ENCODE measurements at regions not wholly inside any gene's neighbourhood (a gene's known extent, or its start where the extent isn't known, plus 50 kb on each side); places are given as distances from the start of the nearest gene placed in this dataset.
"Not testable (repeated sequence)": the region's sequence is repeated elsewhere in the genome, so short reads cannot be mapped to it uniquely, and the experiment has no call there.

DNA sequence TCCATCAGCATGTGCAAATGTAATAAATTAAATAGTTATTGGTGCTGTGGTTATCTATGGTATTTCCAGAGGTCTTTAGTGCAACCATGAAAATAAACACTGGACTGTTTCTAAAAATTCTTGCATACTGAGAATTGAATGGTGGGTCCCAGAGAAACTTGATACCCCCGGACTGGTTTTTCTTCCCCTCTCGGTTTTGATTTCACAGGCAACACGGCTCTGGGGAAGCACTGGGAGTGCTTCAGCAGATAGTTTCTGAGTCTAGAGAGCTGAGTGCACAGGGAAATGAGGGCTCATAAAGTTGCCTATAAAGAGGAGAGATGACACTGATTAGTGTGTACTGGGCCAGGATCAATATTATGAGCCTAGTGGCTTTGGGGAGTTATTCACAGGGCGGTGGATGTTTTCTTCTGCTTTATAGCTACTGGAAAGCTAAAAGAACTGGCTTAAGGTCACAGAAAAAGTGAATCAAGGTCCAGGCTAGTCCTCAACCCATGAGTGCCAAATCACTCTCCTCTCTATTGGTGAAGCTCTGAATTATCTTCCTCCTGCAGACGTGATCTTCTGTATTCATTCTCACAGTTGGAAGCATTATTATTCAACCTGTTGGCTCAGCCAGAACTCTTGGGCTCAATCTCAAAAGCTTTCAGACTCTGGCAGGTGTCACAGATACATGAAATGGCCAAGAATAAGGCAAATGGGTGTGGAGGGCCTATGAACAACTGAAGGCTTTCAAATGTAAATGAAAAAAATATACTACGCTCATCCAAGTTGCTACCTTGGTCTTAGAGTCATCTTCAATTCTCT is 170.2 kb upstream of the HMHB1 start:
- WGBS, 2 donors: 66 to 71% methylated on average over 6 of the region's 6 CpGs
- intact Hi-C loops (cut with DNase I): no loop called here
- no peak for DNase-seq

DNA sequence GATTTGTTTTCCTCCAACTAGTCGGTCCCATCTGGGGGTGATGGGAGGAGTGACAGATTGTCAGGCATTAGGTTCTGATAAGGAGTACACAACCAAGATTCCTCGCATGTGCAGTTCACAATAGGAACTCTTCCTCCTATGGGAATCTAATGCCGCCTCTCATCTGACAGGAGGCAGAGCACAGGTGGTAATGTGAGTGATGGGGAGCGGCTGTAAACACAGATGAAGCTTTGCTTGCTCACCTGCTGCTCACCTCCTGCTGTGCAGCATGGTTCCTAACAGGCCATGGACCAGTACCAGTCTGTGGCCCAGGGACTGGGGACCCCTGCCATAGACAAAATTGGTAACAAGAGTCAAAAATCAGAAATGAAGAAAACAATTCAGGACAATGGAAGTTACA is 173.3 kb upstream of the HMHB1 start:
- ATAC-seq (ENCODE audit: low FRiP score) (no peak), DNase-seq (no peak)
- 83 to 95% methylated on average over 4 of the region's 4 CpGs for WGBS, 2 donors
- intact Hi-C loops (cut with DNase I): loop anchor here in 1 of 2 donors (10.0 kb wide), 1 partner anchor 134 kb away; no protein-coding TSS in a partner anchor
- no peaks in the 10 kb centered on the region for H3K9me3 ChIP-seq (ENCODE audit: control insufficient read depth, low read length)
- H3K27ac ChIP-seq (ENCODE audit: low read depth in 1 of 2, low read length in 2 of 2): no peak overlapping the region
- no peaks in the 10 kb centered on the region for H3K36me3 ChIP-seq (ENCODE audit: control insufficient read depth in 1 of 2, insufficient read depth in 2 of 2, low read length in 1 of 2)
- H3K4me1 ChIP-seq (ENCODE audit: control insufficient read depth in 1 of 2, insufficient read depth in 2 of 2, low read length in 2 of 2): peaks cover under 1 to 3% of the 10 kb centered on the region in 2 donors
- no peaks in the 10 kb centered on the region for H3K27me3 ChIP-seq (ENCODE audit: control insufficient read depth in 1 of 2, insufficient read depth in 2 of 2, low read length in 1 of 2)
- H3K4me3 ChIP-seq (ENCODE audit: low read length in 2 of 2): no peak overlapping the region

More for the DNA sequence above, 170.2 kb upstream of the HMHB1 start:
- H3K27me3 ChIP-seq (ENCODE audit: control insufficient read depth in 1 of 2, insufficient read depth in 2 of 2, low read length in 1 of 2): no peaks in the 10 kb centered on the region
- no peak for ATAC-seq (ENCODE audit: low FRiP score)
- H3K4me1 ChIP-seq (ENCODE audit: control insufficient read depth in 1 of 2, insufficient read depth in 2 of 2, low read length in 2 of 2): peaks cover 0 to under 1% of the 10 kb centered on the region in 2 donors
- no peaks in the 10 kb centered on the region for H3K36me3 ChIP-seq (ENCODE audit: control insufficient read depth in 1 of 2, insufficient read depth in 2 of 2, low read length in 1 of 2)
- H3K27ac ChIP-seq (ENCODE audit: low read depth in 1 of 2, low read length in 2 of 2): no peak overlapping the region
- H3K4me3 ChIP-seq (ENCODE audit: low read length in 2 of 2): no peak overlapping the region
- no peaks in the 10 kb centered on the region for H3K9me3 ChIP-seq (ENCODE audit: control insufficient read depth, low read length)

DNA sequence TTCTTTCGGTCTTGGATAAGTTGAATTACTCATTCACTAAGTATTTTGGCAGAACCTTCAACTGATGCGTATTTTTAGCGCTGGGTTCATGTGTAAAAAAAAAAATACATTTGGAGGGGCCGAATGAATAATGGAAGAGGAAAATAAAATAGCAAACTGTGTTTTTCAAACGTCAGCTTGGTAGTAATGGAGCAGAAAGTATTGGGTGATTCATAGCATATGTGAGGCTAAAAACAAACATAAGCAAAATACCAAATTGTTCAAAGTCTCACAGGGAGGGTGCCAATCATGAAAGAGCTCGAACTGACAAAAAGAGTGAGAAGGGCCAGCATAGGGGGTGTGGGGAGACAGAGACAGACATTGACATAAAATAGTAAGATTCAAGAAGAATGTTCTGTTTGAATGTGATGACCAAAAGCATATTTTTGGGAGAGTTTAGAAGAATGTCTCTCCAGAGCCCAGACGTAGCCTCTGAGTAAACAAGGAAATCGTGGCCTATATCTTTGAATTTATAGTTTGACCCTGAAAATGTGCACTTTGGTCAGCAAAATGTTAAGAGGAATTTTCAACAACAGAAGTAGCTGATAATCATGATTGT is 174.9 kb upstream of the HMHB1 start:
- H3K27ac ChIP-seq (ENCODE audit: low read depth in 1 of 2, low read length in 2 of 2): no peak overlapping the region
- no peak for ATAC-seq (ENCODE audit: low FRiP score)
- WGBS, 2 donors: 5 to 7% methylated on average over 8 of the region's 8 CpGs

DNA sequence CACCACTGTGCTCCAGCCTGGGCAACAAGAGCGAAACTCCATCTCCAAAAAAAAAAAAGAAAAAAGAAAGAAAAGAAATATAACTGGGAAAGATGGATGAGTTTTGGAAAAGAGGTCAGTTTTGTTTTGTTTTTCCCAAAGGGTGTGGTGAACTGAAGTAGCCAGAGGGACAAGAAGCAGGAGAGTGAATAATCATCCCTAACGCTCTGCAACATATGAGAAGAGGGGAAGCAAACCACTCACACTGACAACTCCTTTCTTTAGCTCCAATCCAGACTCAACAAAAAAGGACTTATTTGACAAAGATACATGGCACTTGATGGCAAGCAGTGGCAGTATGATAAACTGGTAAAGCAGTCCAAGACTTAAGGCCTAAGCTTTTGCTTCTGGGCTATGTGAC is 176.1 kb upstream of the HMHB1 start:
- Histone ChIP-seq H3K4me1 (ENCODE audit: control insufficient read depth in 1 of 2, insufficient read depth in 2 of 2, low read length in 2 of 2) (peaks cover 1 to 3% of the 10 kb centered on the region in 2 donors), H3K4me3 (ENCODE audit: low read length in 2 of 2) (no peak overlapping the region), H3K9me3 (ENCODE audit: control insufficient read depth, low read length) (no peaks in the 10 kb centered on the region), H3K27ac (ENCODE audit: low read depth in 1 of 2, low read length in 2 of 2) (no peak overlapping the region), H3K36me3 (ENCODE audit: control insufficient read depth in 1 of 2, insufficient read depth in 2 of 2, low read length in 1 of 2) (peaks cover 0 to 3% of the 10 kb centered on the region in 2 donors), H3K27me3 (ENCODE audit: control insufficient read depth in 1 of 2, insufficient read depth in 2 of 2, low read length in 1 of 2) (no peaks in the 10 kb centered on the region)
- 78 to 83% methylated on average over 2 of the region's 2 CpGs for WGBS, 2 donors
- intact Hi-C loops (cut with DNase I): loop anchor here in 1 of 2 donors (10.0 kb wide), 1 partner anchor 131 kb away; no protein-coding TSS in a partner anchor
- DNase-seq: no peak
- no peak for ATAC-seq (ENCODE audit: low FRiP score)

More for the DNA sequence above, 174.9 kb upstream of the HMHB1 start:
- Histone ChIP-seq H3K27me3 (ENCODE audit: control insufficient read depth in 1 of 2, insufficient read depth in 2 of 2, low read length in 1 of 2) (no peaks in the 10 kb centered on the region), H3K9me3 (ENCODE audit: control insufficient read depth, low read length) (no peaks in the 10 kb centered on the region), H3K4me3 (ENCODE audit: low read length in 2 of 2) (no peak overlapping the region), H3K4me1 (ENCODE audit: control insufficient read depth in 1 of 2, insufficient read depth in 2 of 2, low read length in 2 of 2) (peaks cover 1 to 3% of the 10 kb centered on the region in 2 donors), H3K36me3 (ENCODE audit: control insufficient read depth in 1 of 2, insufficient read depth in 2 of 2, low read length in 1 of 2) (peaks cover 0 to 3% of the 10 kb centered on the region in 2 donors)
- intact Hi-C loops (cut with DNase I): loop anchor here in 1 of 2 donors (10.0 kb wide), 1 partner anchor 132 kb away; no protein-coding TSS in a partner anchor
- no peak for DNase-seq

DNA sequence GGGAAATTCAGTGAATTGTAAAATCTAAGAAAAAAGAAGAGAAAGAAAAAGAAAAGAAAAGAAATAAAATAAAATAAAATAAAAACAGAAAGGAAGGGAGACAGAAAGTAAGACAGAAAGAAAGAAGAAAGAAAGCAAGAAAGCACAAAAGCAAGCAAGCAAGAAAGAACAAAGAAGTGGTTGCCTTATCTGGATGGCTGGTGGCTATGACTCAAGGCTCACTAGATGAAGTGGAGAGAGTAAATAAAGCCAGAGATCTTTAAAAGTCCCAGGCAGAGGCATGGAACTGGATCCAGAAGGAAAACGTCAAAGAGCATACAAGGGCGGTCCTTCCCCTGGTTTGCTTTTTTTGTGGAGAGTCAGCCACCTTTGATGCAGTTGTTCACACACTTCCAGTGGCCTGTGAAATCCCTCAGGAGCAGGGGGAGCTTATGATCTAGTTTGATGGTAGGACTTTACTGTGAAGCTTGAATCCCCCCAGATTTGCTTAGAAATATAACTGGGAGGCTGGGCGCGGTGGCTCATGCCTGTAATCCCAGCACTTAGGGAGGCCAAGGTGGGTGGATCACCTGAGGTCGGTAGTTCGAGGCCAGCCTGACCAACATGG is 176.7 kb upstream of the HMHB1 start:
- H3K4me1 ChIP-seq (ENCODE audit: control insufficient read depth in 1 of 2, insufficient read depth in 2 of 2, low read length in 2 of 2): peaks cover 1 to 3% of the 10 kb centered on the region in 2 donors
- peaks cover 0 to 3% of the 10 kb centered on the region in 2 donors for H3K36me3 ChIP-seq (ENCODE audit: control insufficient read depth in 1 of 2, insufficient read depth in 2 of 2, low read length in 1 of 2)
- no peak for DNase-seq
- no peak overlapping the region for H3K27ac ChIP-seq (ENCODE audit: low read depth in 1 of 2, low read length in 2 of 2)
- no peaks in the 10 kb centered on the region for H3K9me3 ChIP-seq (ENCODE audit: control insufficient read depth, low read length)
- peak; percentile 78 for ATAC-seq (ENCODE audit: low FRiP score)
- intact Hi-C loops (cut with DNase I): loop anchor here in 1 of 2 donors (10.0 kb wide), 1 partner anchor 130 kb away; no protein-coding TSS in a partner anchor
- no peaks in the 10 kb centered on the region for H3K27me3 ChIP-seq (ENCODE audit: control insufficient read depth in 1 of 2, insufficient read depth in 2 of 2, low read length in 1 of 2)
- H3K4me3 ChIP-seq (ENCODE audit: low read length in 2 of 2): no peak overlapping the region
- WGBS, 2 donors: 70% methylated on average over 6 of the region's 6 CpGs

DNA sequence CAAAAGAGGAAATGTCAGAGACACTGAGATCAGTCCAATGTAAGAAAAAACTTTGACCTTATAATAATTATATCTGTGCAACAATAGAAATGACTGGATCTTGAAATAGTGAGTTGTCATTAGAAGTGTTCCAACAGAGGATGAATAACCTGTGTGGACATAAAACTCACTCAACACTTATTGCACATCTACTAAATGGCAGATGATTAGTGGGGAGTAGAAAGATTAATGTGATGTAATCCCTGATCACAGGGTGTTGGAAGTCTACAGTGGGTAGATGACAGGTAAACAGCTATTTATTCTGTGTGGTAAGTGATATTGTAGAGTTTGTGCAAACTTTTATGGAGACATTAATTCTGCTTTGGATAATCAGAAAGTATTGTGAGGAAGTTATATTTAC is 177.3 kb upstream of the HMHB1 start:
- Histone ChIP-seq H3K9me3 (ENCODE audit: control insufficient read depth, low read length) (no peaks in the 10 kb centered on the region), H3K4me3 (ENCODE audit: low read length in 2 of 2) (no peak overlapping the region), H3K27me3 (ENCODE audit: control insufficient read depth in 1 of 2, insufficient read depth in 2 of 2, low read length in 1 of 2) (no peaks in the 10 kb centered on the region), H3K36me3 (ENCODE audit: control insufficient read depth in 1 of 2, insufficient read depth in 2 of 2, low read length in 1 of 2) (peaks cover 0 to 3% of the 10 kb centered on the region in 2 donors), H3K27ac (ENCODE audit: low read depth in 1 of 2, low read length in 2 of 2) (no peak overlapping the region), H3K4me1 (ENCODE audit: control insufficient read depth in 1 of 2, insufficient read depth in 2 of 2, low read length in 2 of 2) (peaks cover 1 to 3% of the 10 kb centered on the region in 2 donors)
- no peak for DNase-seq
- ATAC-seq (ENCODE audit: low FRiP score): no peak
- intact Hi-C loops (cut with DNase I): loop anchor here in 1 of 2 donors (10.0 kb wide), 1 partner anchor 130 kb away; no protein-coding TSS in a partner anchor

DNA sequence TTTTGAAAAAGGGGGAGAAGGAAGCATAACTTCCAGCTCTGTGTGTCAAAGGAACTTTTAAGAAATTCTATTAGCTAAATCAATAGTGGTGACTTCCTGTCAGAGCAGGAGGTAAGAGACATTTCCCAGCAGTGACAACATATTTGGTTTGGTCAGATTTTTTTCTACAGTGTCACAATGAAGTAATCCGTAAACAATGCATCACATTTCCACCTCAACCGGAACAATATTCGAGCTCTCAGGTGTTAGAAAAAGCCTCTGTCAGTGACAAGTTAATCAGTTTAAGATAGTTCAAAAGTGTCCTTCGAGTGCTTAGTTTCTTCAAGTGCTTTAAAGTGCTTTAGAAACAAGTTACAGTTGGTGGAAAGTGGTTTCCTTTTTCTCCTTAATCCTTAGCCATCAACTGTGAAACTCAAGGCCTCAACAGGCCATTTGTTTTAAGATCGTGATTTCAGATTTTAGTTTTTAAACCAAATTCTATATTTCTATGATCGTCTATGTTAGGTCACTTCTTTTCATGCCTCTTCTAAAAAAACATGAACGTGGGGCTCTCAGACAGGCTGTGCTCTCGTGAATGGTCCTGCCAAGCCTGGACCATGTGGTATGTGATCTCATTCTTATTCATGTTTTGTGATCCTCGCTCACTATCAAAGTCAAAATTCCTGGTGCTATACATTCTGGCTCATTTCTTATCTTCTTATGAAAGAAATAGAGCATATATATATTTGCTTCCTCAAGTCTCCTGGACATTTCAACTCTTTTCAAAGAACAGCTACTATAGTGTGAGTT is 181.9 kb upstream of the HMHB1 start:
- Histone ChIP-seq H3K4me3 (ENCODE audit: low read length in 2 of 2) (no peak overlapping the region), H3K9me3 (ENCODE audit: control insufficient read depth, low read length) (no peaks in the 10 kb centered on the region), H3K4me1 (ENCODE audit: control insufficient read depth in 1 of 2, insufficient read depth in 2 of 2, low read length in 2 of 2) (peaks cover 0 to 1% of the 10 kb centered on the region in 2 donors), H3K36me3 (ENCODE audit: control insufficient read depth in 1 of 2, insufficient read depth in 2 of 2, low read length in 1 of 2) (peaks cover 0 to 3% of the 10 kb centered on the region in 2 donors), H3K27me3 (ENCODE audit: control insufficient read depth in 1 of 2, insufficient read depth in 2 of 2, low read length in 1 of 2) (no peaks in the 10 kb centered on the region), H3K27ac (ENCODE audit: low read depth in 1 of 2, low read length in 2 of 2) (no peak overlapping the region)
- ATAC-seq (ENCODE audit: low FRiP score): no peak
- no peak for DNase-seq
- 72 to 76% methylated on average over 9 of the region's 9 CpGs for WGBS, 2 donors
- intact Hi-C loops (cut with DNase I): loop anchor here in 1 of 2 donors (10.0 kb wide), 1 partner anchor 125 kb away; no protein-coding TSS in a partner anchor

DNA sequence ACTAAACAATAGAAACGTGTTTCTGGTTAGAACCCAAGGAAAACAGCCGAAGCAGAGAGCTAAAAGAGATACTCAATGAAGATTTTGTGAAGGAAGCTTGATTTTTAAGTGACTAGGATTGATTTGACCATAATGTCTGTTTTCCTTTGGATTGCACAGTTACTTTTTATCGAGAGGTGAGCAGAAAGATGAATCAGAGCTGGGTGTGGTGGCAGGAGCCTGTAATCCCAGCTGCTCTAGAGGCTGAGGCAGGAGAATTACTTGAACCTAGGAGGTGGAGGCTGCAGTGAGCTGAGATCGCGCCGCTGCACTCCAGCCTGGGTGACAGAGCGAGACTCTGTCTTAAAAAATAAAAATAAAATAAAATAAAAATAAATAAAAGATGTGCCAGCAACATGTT is 186.9 kb upstream of the HMHB1 start:
- H3K4me1 ChIP-seq (ENCODE audit: control insufficient read depth in 1 of 2, insufficient read depth in 2 of 2, low read length in 2 of 2); DNase-seq; H3K27me3 ChIP-seq (ENCODE audit: control insufficient read depth in 1 of 2, insufficient read depth in 2 of 2, low read length in 1 of 2); H3K4me3 ChIP-seq (ENCODE audit: low read length in 2 of 2); intact Hi-C loops (cut with DNase I); H3K27ac ChIP-seq (ENCODE audit: low read depth in 1 of 2, low read length in 2 of 2); ATAC-seq (ENCODE audit: low FRiP score); H3K9me3 ChIP-seq (ENCODE audit: control insufficient read depth, low read length); H3K36me3 ChIP-seq (ENCODE audit: control insufficient read depth in 1 of 2, insufficient read depth in 2 of 2, low read length in 1 of 2): not testable (repeated sequence)
- WGBS, 2 donors: 71 to 75% methylated on average over 7 of the region's 7 CpGs

Measured in aorta (tissue), 5 donors.